H1 (cell line): ENCODE measurements at regions not wholly inside any gene's neighbourhood (a gene's known extent, or its start where the extent isn't known, plus 50 kb on each side); places are given as distances from the start of the nearest gene placed in this dataset.

Experiments used
- CTCF ChIA-PET: fragments of 300-600 bp; sonication (Branson Sonifier 250); formaldehyde crosslinking; loops from one replicate; lab custom pipeline; 2021; ENCODE audit not compliant: partially characterized antibody; lab: Charles Lee
- POLR2A ChIA-PET: fragments of 300-600 bp; sonication (Branson Sonifier 250); formaldehyde crosslinking; loops from one replicate; lab custom pipeline; 2021; ENCODE audit warnings: inconsistent platforms; ENCODE audit not compliant: partially characterized antibody; lab: Charles Lee
- DNase-seq, 2 experiments: peaks; one replicate each; pipeline versions ENCODE4 v3.0.0 to v3.0.0-alpha.2; 2010 to 2022; ENCODE audit warnings: low spot score in 2 of 2, low read depth in 1 of 2, mixed read lengths in 1 of 2
- FAIRE-seq: peaks from 2 replicates; lab custom pipeline; 2011; peaks lifted over from hg19 to GRCh38; lab: Jason Lieb, UNC
- H2AFZ ChIP-seq: 2 replicates; pipeline ENCODE4 v1.8.1; 2012; ENCODE audit warnings: low read length, inconsistent platforms
- H2AK5ac ChIP-seq: 2 replicates; pipeline ENCODE4 v1.6.1; 2013; ENCODE audit warnings: low read depth, low read length
- H2BK120ac ChIP-seq: replicated peaks from 2 replicates; pipeline ENCODE3; 2013; ENCODE audit warnings: low read depth, low read length, inconsistent platforms
- H2BK12ac ChIP-seq: 2 replicates; pipeline ENCODE4 v1.6.1; 2013; ENCODE audit warnings: low read depth, low read length
- H2BK15ac ChIP-seq: 2 replicates; pipeline ENCODE4 v1.6.1; 2013; ENCODE audit warnings: low read length
- H2BK20ac ChIP-seq: 2 replicates; pipeline ENCODE4 v1.6.1; 2013; ENCODE audit warnings: low read length
- H2BK5ac ChIP-seq: 2 replicates; pipeline ENCODE4 v1.6.1; 2013; ENCODE audit warnings: low read depth, low read length
- H3K14ac ChIP-seq: 2 replicates; pipeline ENCODE4 v1.6.1; 2013; ENCODE audit warnings: inconsistent platforms; ENCODE audit not compliant: insufficient read length
- H3K18ac ChIP-seq: 2 replicates; pipeline ENCODE4 v1.6.1; 2013; ENCODE audit warnings: low read length; ENCODE audit errors: extremely low read depth
- H3K23ac ChIP-seq: 2 replicates; pipeline ENCODE4 v1.6.1; 2013; ENCODE audit warnings: inconsistent platforms; ENCODE audit not compliant: insufficient read length
- H3K23me2 ChIP-seq: 2 replicates; pipeline ENCODE4 v1.6.1; 2013; ENCODE audit warnings: low read depth, low read length
- H3K27ac ChIP-seq: 2 replicates; pipeline ENCODE4 v1.6.1; 2011; ENCODE audit warnings: low read depth, low read length, inconsistent platforms
- H3K27me3 ChIP-seq, 4 experiments: replicated peaks in 1 of 4; 1 replicate in 1 of 4; 2 replicates in 3 of 4; pipeline versions ENCODE4 v1.6.1 to v1.8.1; 2011 to 2013; ENCODE audit warnings: low read length in 3 of 4, mild to moderate bottlenecking in 3 of 4, inconsistent platforms in 2 of 4, mixed read lengths in 2 of 4, moderate library complexity in 1 of 4; ENCODE audit not compliant: control insufficient read depth in 3 of 4, insufficient read depth in 3 of 4; ENCODE audit errors: extremely low read depth in 1 of 4
- H3K36me3 ChIP-seq, 4 experiments: 2 replicates each; pipeline versions ENCODE4 v1.6.1 to v1.8.1; 2011 to 2013; ENCODE audit warnings: mild to moderate bottlenecking in 4 of 4, low read length in 3 of 4, moderate library complexity in 2 of 4, control low read depth in 1 of 4, inconsistent platforms in 1 of 4; ENCODE audit not compliant: insufficient read depth in 4 of 4, control insufficient read depth in 2 of 4
- H3K4ac ChIP-seq: replicated peaks from 2 replicates; pipeline ENCODE3; 2013; ENCODE audit warnings: low read length, low read depth, mixed read lengths, inconsistent platforms; ENCODE audit not compliant: insufficient read length
- H3K4me1 ChIP-seq, 4 experiments: replicated peaks in 1 of 4; 1 replicate in 1 of 4; 2 replicates in 3 of 4; pipeline versions ENCODE4 v1.6.1 to v1.8.1; 2011 to 2013; ENCODE audit warnings: low read length in 3 of 4, inconsistent platforms in 2 of 4, mixed read lengths in 1 of 4; ENCODE audit not compliant: insufficient read depth in 4 of 4, control insufficient read depth in 3 of 4
- H3K4me2 ChIP-seq, 2 experiments: 2 replicates each; pipeline versions ENCODE4 v1.6.1 to v1.8.1; 2011 to 2013; ENCODE audit warnings: low read depth in 2 of 2, low read length in 2 of 2, control low read depth in 1 of 2, inconsistent platforms in 1 of 2, mild to moderate bottlenecking in 1 of 2; ENCODE audit not compliant: insufficient read depth in 1 of 2
- H3K4me3 ChIP-seq, 4 experiments: fragments of 200-600, 300-600 bp in 1 of 4; sonication (generic), shearing (Covaris generic), sonication (Bioruptor Twin) in 1 of 4; 2 replicates each; pipeline versions ENCODE4 v1.5.1 to v1.8.1; 2011 to 2016; ENCODE audit warnings: low read length in 4 of 4, low read depth in 3 of 4, control low read depth in 2 of 4, inconsistent platforms in 2 of 4, mild to moderate bottlenecking in 2 of 4, mixed read lengths in 1 of 4, moderate library complexity in 1 of 4; ENCODE audit not compliant: insufficient read depth in 2 of 4; ENCODE audit errors: extremely low read depth in 1 of 4
- H3K56ac ChIP-seq: replicated peaks from 2 replicates; pipeline ENCODE3; 2013; ENCODE audit warnings: low read depth, mild to moderate bottlenecking, mixed read lengths, low read length, inconsistent platforms; ENCODE audit not compliant: insufficient read length
- H3K79me1 ChIP-seq: 2 replicates; pipeline ENCODE4 v1.6.1; 2013; ENCODE audit warnings: low read depth, low read length, control low read depth
- H3K79me2 ChIP-seq, 2 experiments: 2 replicates each; pipeline versions ENCODE4 v1.6.1 to v1.8.1; 2012 to 2013; ENCODE audit warnings: low read length in 2 of 2, mild to moderate bottlenecking in 2 of 2, inconsistent platforms in 1 of 2; ENCODE audit not compliant: insufficient read depth in 2 of 2, control insufficient read depth in 1 of 2
- H3K9ac ChIP-seq, 4 experiments: replicated peaks in 1 of 4; 1 replicate in 1 of 4; 2 replicates in 3 of 4; pipeline versions ENCODE4 v1.6.1 to v1.8.1; 2011 to 2013; ENCODE audit warnings: low read depth in 3 of 4, low read length in 3 of 4, control low read depth in 2 of 4, mild to moderate bottlenecking in 2 of 4, moderate library complexity in 2 of 4, inconsistent platforms in 1 of 4; ENCODE audit errors: extremely low read depth in 1 of 4
- H3K9me3 ChIP-seq, 2 experiments: 2 replicates each; pipeline versions ENCODE4 v1.6.1 to v1.8.1; 2012 to 2013; ENCODE audit warnings: mild to moderate bottlenecking in 2 of 2, moderate library complexity in 2 of 2, control low read depth in 1 of 2, inconsistent platforms in 1 of 2, low read depth in 1 of 2, low read length in 1 of 2, mixed read lengths in 1 of 2; ENCODE audit not compliant: insufficient read depth in 2 of 2
- H4K20me1 ChIP-seq, 2 experiments: replicated peaks in 1 of 2; 2 replicates each; pipeline versions ENCODE3 to v1.8.1; 2011 to 2013; ENCODE audit warnings: inconsistent platforms in 2 of 2, low read length in 2 of 2, mild to moderate bottlenecking in 1 of 2; ENCODE audit not compliant: insufficient read depth in 2 of 2, control insufficient read depth in 1 of 2
- H4K5ac ChIP-seq: 2 replicates; pipeline ENCODE4 v1.6.1; 2013; ENCODE audit warnings: low read length, low read depth, mixed read lengths, inconsistent platforms; ENCODE audit not compliant: insufficient read length
- H4K8ac ChIP-seq: 2 replicates; pipeline ENCODE4 v1.8.0; 2013; ENCODE audit warnings: mild to moderate bottlenecking, moderate library complexity, low read length, inconsistent platforms; ENCODE audit not compliant: insufficient read depth; ENCODE audit errors: extremely low read depth
- H4K91ac ChIP-seq: replicated peaks from 2 replicates; pipeline ENCODE3; 2013; ENCODE audit warnings: low read length, mixed read lengths, inconsistent platforms; ENCODE audit not compliant: insufficient read length
- EGR1 ChIP-seq: IDR thresholded peaks from 2 replicates; pipeline ENCODE4 v1.6.1; 2011; ENCODE audit warnings: low read depth, low read length, borderline replicate concordance
- RBBP5 ChIP-seq: IDR thresholded peaks from 2 replicates; pipeline ENCODE4 v1.7.1; 2012; ENCODE audit warnings: low read depth, mild to moderate bottlenecking, inconsistent platforms, low read length, moderate library complexity, borderline replicate concordance
- WGBS, 2 experiments: shearing (Covaris generic) in 1 of 2; methylation state at CpG; one replicate each; pipeline versions ENCODE4 v1.1.6 to v1.1.7; 2013 to 2015; ENCODE audit warnings: low lambda C conversion rate in 2 of 2, mixed read lengths in 2 of 2, inconsistent platforms in 1 of 2, low coverage in 1 of 2, missing lambda C conversion rate in 1 of 2; ENCODE audit not compliant: insufficient replicate concordance in 2 of 2, insufficient coverage in 1 of 2, insufficient read length in 1 of 2; ENCODE audit errors: extremely low coverage in 1 of 2, missing lambda C conversion rate in 1 of 2; 5-methylcytosine and 5-hydroxymethylcytosine counted together

DNA sequence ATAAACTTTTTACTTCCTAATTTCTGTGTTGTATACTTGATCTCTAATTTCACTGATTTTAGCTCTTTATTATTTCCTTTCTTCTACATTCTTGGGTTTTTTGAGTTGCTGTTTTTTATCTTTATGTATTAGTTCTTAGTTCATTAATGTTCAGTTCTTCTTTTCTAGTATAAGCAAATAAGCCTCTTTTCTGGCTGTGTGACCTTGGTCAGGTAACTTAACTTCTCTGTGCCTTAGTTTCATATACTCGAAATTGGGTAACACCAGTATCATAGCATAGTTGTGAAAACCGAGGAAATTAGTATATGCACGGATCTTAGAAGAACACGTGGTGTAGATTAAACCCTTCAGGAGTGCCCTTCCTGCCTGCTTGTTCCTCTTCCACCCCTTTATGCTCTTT, 130.2 kb upstream of the C1QTNF9B start:
- Histone ChIP-seq H4K91ac (no peak overlapping the region), H3K9me3 (no peaks in the 10 kb centered on the region), H3K56ac (no peak overlapping the region), H3K14ac (no peak overlapping the region), H3K4me2 (no peak overlapping the region), H3K23ac (no peak overlapping the region), H2AK5ac (no peak overlapping the region), H2BK5ac (no peak overlapping the region), H4K8ac (no peak overlapping the region), H2BK20ac (no peak overlapping the region), H3K36me3 (no peaks in the 10 kb centered on the region), H3K9ac (no peak overlapping the region), H3K79me1 (no peaks in the 10 kb centered on the region), H3K23me2 (peaks cover 2% of the 10 kb centered on the region; the same call in 1 of the 2 replicates), H2AFZ (no peak overlapping the region), H3K4me3 (no peak overlapping the region), H3K18ac (no peak overlapping the region), H3K79me2 (no peaks in the 10 kb centered on the region), H3K4me1 (no peaks in the 10 kb centered on the region), H3K27me3 (no peaks in the 10 kb centered on the region), H2BK120ac (no peak overlapping the region), H2BK15ac (no peak overlapping the region), H4K5ac (no peak overlapping the region), H2BK12ac (no peak overlapping the region), H3K27ac (no peak overlapping the region), H4K20me1 (no peaks in the 10 kb centered on the region), H3K4ac (no peak overlapping the region)
- 96% methylated on average over 4 of the region's 4 CpGs; no CpG with 5 or more reads in 1 of the 2 experiments for WGBS, 2 experiments
- FAIRE-seq, result no peak
- TF ChIP-seq EGR1, result no peak
- no peak for TF ChIP-seq RBBP5
- no peak for DNase-seq
- CTCF ChIA-PET, result interaction anchor here (0.6 to 1.7 kb wide), 3 partner anchors 10 to 681 kb away, joined by 3 to 5 read pairs (median 5); no protein-coding TSS in a partner anchor
- POLR2A ChIA-PET, result no interaction called here
